ENCODE measurements at regions not wholly inside any gene's neighbourhood (a gene's known extent, or its start where the extent isn't known, plus 50 kb on each side); places are given as distances from the start of the nearest gene placed in this dataset.

DNA sequence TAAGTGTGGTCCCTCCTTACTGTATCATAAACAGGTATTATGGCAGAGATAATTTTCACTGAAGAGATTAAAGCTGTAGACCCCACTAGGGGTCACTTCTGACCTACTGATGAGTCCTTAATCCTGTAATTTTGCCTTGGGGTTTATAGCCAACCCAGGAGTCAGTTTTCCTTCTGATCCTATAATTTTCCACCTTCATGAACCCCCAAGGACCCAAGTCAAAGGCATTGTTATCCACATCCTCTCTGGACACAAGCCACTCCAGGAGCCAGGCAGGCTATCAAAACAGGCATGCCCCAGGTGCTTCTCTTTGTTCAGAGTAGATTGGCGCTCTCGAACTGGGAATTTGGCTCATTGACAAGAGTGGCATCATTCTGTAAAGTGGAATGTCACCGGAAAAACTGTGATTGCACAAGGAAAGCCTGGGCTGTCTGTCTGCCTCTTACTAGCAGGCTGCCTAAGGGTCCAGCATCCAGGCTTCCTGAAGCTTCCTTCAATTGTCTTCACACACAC, 1523.2 kb upstream of the FLRT2 start:
- H3K9me3 ChIP-seq = no peaks in the 10 kb centered on the region
- no peaks in the 10 kb centered on the region for H3K27me3 ChIP-seq
- no peak overlapping the region for H3K4me3 ChIP-seq
- FAIRE-seq = no peak
- peaks cover 0 to 14% (median 0%) of the 10 kb centered on the region in 3 donors for H3K4me1 ChIP-seq
- intact Hi-C loops (cut with DNase I) = no loop called here
- ATAC-seq = peak in 3 of 4 donors; percentile 25 to 35 (median 34)
- H3K27ac ChIP-seq = no peak overlapping the region
- no peaks in the 10 kb centered on the region for H3K36me3 ChIP-seq
- 54 to 59% methylated on average over 3 of the region's 3 CpGs for WGBS, 2 donors
- TF ChIP-seq, protein P1, sequence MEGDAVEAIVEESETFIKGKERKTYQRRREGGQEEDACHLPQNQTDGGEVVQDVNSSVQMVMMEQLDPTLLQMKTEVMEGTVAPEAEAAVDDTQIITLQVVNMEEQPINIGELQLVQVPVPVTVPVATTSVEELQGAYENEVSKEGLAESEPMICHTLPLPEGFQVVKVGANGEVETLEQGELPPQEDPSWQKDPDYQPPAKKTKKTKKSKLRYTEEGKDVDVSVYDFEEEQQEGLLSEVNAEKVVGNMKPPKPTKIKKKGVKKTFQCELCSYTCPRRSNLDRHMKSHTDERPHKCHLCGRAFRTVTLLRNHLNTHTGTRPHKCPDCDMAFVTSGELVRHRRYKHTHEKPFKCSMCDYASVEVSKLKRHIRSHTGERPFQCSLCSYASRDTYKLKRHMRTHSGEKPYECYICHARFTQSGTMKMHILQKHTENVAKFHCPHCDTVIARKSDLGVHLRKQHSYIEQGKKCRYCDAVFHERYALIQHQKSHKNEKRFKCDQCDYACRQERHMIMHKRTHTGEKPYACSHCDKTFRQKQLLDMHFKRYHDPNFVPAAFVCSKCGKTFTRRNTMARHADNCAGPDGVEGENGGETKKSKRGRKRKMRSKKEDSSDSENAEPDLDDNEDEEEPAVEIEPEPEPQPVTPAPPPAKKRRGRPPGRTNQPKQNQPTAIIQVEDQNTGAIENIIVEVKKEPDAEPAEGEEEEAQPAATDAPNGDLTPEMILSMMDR (IDR thresholded peaks at IDR 0.05) = no peak
- no peak for DNase-seq

DNA sequence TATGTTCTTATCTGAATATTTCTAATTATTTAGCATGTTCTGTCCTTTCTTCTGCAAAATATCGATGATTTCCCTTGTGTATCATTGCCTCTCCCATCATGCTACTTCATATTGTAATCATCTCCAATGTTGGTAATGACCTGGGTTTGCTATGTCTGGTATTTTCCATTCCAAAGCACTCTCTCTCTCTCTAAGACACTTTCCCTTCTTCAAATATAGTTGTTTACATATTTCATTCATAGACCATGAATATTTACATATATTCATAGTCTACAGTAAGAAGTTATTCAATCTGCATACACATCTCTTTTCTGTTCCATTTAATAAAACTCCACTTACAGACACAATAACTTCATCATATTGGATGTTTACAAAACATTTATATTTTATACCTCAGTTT, 1516.5 kb upstream of the FLRT2 start:
- no peak overlapping the region for H3K4me3 ChIP-seq
- intact Hi-C loops (cut with DNase I) = no loop called here
- H3K9me3 ChIP-seq = no peaks in the 10 kb centered on the region
- 77 to 88% methylated on average over 1 of the region's 1 CpG for WGBS, 2 donors
- H3K36me3 ChIP-seq = no peaks in the 10 kb centered on the region
- no peak for FAIRE-seq
- no peaks in the 10 kb centered on the region for H3K4me1 ChIP-seq
- H3K27me3 ChIP-seq = no peaks in the 10 kb centered on the region
- TF ChIP-seq, protein P1 (IDR thresholded peaks at IDR 0.05) = no peak
- no peak overlapping the region for H3K27ac ChIP-seq
- DNase-seq = no peak
- ATAC-seq = no peak

DNA sequence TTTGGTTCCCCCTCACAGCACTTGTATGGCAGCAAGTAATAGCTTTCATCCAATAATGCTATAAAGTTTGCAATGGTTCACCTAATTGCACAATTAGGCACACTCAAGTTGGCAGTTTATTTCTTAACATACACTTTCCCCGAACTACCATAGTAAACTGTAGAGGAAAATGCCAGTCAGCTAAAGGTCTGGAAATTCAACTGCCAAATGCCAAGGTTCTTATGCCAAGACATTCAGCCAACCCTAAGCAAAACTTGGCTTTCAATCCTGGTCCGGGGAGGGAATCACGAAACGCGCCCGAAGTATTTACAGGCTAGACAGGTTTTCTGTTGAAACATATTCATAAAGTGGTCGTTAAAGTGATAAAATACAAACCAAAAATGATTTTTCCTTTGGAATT, 1512.4 kb upstream of the FLRT2 start:
- TF ChIP-seq, protein P1 (IDR thresholded peaks at IDR 0.05) = no peak
- no peak overlapping the region for H3K4me3 ChIP-seq
- no peaks in the 10 kb centered on the region for H3K9me3 ChIP-seq
- intact Hi-C loops (cut with DNase I) = no loop called here
- peak in 3 of 4 donors; percentile 77 to 89 (median 85) for ATAC-seq
- WGBS, 2 donors = 31 to 36% methylated on average over 7 of the region's 7 CpGs
- no peak for FAIRE-seq
- no peak overlapping the region for H3K27ac ChIP-seq
- H3K4me1 ChIP-seq = no peaks in the 10 kb centered on the region
- peak in 1 of 6 donors; percentile 29 for DNase-seq
- no peaks in the 10 kb centered on the region for H3K36me3 ChIP-seq
- no peaks in the 10 kb centered on the region for H3K27me3 ChIP-seq

DNA sequence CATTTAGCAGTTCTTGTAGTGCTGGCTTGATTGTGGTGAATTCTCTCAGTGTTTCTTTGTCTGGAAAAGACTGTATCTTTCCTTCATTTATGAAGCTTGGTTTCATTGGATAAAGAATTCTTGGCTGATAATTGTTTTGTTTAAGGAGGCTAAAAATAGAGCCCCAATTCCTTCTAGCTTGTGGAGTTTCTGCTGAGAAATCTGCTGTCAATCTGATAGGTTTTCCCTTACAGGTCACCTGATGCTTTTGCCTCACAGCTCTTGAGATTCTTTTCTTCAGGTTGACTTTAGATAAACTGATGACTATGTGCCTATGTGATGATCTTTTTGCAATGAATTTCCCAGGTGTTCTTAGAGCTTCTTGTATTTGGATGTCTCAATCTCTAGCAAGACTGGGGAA, 1508.5 kb upstream of the FLRT2 start:
- Histone ChIP-seq H3K27me3 (no peaks in the 10 kb centered on the region), H3K27ac (no peak overlapping the region), H3K9me3 (no peaks in the 10 kb centered on the region), H3K4me1 (no peaks in the 10 kb centered on the region), H3K4me3 (no peak overlapping the region), H3K36me3 (no peaks in the 10 kb centered on the region)
- TF ChIP-seq, protein P1 (IDR thresholded peaks at IDR 0.05) = no peak
- no peak for DNase-seq
- FAIRE-seq = no peak
- ATAC-seq = no peak
- intact Hi-C loops (cut with DNase I) = no loop called here

DNA sequence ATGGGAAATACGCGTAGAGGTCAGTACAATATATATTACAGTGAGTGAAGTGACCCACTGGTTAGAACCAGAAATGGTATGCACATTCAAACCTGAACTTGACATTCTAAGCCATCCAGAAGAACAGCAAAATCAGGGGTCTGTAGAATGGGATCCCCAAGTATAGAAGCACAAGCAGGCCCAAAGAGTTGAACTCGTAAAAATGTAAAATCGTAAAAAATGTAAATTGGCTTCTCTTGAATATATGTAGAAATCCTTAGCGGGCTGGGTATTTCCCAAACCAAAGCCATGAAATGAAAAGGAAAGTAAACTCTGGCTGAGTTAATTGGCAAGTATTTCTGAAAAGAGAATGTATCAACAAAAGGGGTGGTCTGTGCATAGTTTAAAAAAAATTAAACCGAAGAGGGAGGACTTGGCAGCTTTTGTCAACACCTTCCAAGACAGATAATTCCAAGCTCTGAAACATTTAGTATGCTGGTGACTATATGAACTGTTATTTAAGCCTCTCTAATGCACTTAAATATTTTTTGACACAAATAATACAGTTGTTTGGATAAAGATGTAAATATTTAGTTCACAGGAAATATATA, 1505.6 kb upstream of the FLRT2 start:
- H3K4me3 ChIP-seq = no peak overlapping the region
- DNase-seq (no peak), ATAC-seq (no peak), FAIRE-seq (no peak)
- WGBS, 2 donors = 88 to 90% methylated on average over 6 of the region's 6 CpGs
- no peaks in the 10 kb centered on the region for H3K27me3 ChIP-seq
- H3K36me3 ChIP-seq = no peaks in the 10 kb centered on the region
- TF ChIP-seq, protein P1 (IDR thresholded peaks at IDR 0.05) = no peak
- no peak overlapping the region for H3K27ac ChIP-seq
- intact Hi-C loops (cut with DNase I) = no loop called here
- H3K9me3 ChIP-seq = no peaks in the 10 kb centered on the region
- peaks cover 0 to 3% (median 0%) of the 10 kb centered on the region in 3 donors for H3K4me1 ChIP-seq
